NB4 (cell line): ENCODE measurements at regions not wholly inside any gene's neighbourhood (a gene's known extent, or its start where the extent isn't known, plus 50 kb on each side); places are given as distances from the start of the nearest gene placed in this dataset.

Source experiments
- POLR2A ChIP-seq: IDR thresholded peaks from 2 replicates; pipeline ENCODE4 v1.6.1; 2011; ENCODE audit warnings: mild to moderate bottlenecking; ENCODE audit not compliant: insufficient read length; ENCODE audit errors: extremely low read depth
- TF ChIP-seq, protein P1 (sequence below): IDR thresholded peaks from one replicate; pipeline ENCODE4 v1.5.1; 2012; ENCODE audit warnings: low read depth, low read length

DNA sequence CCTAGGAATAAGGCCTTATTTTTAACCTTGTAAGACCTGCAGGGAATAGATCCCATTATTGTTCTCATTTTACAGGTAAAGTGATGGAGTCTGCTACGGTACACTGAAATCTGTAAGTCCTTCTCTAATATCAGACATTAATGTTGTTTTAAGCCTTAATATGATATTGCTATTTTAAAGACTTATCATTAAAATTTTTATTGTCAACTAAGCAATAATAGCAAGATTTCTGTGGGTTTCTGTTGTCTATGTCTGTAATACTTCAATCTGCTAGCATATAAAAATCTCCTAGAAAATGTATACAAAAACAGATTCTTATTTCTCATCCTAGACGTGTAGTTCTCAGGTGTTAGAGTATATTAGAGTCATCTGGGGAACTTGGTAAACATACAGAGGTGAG, 317.5 kb upstream of the TENM4 start:
- no peak for TF ChIP-seq POLR2A
- TF ChIP-seq, protein P1, sequence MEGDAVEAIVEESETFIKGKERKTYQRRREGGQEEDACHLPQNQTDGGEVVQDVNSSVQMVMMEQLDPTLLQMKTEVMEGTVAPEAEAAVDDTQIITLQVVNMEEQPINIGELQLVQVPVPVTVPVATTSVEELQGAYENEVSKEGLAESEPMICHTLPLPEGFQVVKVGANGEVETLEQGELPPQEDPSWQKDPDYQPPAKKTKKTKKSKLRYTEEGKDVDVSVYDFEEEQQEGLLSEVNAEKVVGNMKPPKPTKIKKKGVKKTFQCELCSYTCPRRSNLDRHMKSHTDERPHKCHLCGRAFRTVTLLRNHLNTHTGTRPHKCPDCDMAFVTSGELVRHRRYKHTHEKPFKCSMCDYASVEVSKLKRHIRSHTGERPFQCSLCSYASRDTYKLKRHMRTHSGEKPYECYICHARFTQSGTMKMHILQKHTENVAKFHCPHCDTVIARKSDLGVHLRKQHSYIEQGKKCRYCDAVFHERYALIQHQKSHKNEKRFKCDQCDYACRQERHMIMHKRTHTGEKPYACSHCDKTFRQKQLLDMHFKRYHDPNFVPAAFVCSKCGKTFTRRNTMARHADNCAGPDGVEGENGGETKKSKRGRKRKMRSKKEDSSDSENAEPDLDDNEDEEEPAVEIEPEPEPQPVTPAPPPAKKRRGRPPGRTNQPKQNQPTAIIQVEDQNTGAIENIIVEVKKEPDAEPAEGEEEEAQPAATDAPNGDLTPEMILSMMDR, result no peak
